ENCODE measurements at regions not wholly inside any gene's neighbourhood (a gene's known extent, or its start where the extent isn't known, plus 50 kb on each side); places are given as distances from the start of the nearest gene placed in this dataset.

DNA sequence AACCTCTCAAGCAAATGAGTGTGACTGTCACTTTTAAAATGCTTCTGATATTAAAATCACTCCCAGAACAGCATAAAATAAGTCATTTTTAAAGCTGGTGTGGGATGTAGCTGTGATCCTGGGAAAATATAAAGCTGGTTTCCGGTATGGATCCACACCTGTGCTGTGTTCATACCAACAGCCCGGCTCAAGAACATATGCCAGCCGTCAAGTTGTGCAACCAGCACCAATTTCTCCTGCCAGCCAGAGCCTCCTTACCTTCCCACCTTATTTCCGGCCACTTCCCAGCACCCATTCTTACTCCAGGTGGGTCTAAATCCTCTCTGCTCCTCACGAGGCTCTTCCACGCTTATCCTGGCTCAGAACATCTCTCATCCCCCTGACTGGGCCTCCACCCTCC is 50.9 kb upstream of the RPS6KA2 start:
- TF ChIP-seq, protein P1, sequence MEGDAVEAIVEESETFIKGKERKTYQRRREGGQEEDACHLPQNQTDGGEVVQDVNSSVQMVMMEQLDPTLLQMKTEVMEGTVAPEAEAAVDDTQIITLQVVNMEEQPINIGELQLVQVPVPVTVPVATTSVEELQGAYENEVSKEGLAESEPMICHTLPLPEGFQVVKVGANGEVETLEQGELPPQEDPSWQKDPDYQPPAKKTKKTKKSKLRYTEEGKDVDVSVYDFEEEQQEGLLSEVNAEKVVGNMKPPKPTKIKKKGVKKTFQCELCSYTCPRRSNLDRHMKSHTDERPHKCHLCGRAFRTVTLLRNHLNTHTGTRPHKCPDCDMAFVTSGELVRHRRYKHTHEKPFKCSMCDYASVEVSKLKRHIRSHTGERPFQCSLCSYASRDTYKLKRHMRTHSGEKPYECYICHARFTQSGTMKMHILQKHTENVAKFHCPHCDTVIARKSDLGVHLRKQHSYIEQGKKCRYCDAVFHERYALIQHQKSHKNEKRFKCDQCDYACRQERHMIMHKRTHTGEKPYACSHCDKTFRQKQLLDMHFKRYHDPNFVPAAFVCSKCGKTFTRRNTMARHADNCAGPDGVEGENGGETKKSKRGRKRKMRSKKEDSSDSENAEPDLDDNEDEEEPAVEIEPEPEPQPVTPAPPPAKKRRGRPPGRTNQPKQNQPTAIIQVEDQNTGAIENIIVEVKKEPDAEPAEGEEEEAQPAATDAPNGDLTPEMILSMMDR (IDR thresholded peaks at IDR 0.05), result no peak
- no peak for TF ChIP-seq POLR2A (IDR thresholded peaks at IDR 0.05)
